ENCODE measurements at regions not wholly inside any gene's neighbourhood (a gene's known extent, or its start where the extent isn't known, plus 50 kb on each side); places are given as distances from the start of the nearest gene placed in this dataset.

GRCh38 chr6:78188891-78189290 is 536.1 kb downstream of the MEI4 start:
- ChIA-PET POLR2A (no interaction called here), CTCF (no interaction called here)
- intact Hi-C loops (cut with micrococcal nuclease; ENCODE audit: unreplicated experiment) (no loop called here), in situ Hi-C loops (cut with HindIII; ENCODE audit: low pct_unique_long_range_greater_than_20kb, low sequenced_read_pairs) (no loop called here)
- DNase-seq (ENCODE audit: low read depth, low spot score), result no peak
- no peak for ATAC-seq
- no peak overlapping the region for H3K27ac ChIP-seq (ENCODE audit: low read length)
- H3K27me3 ChIP-seq (ENCODE audit: control insufficient read depth, insufficient read depth, low read length), result no peaks in the 10 kb centered on the region
- no TSS peak for BruUV-seq (replicated peaks)
- no peaks in the 10 kb centered on the region for H3K9me3 ChIP-seq (ENCODE audit: control insufficient read depth, insufficient read depth, low read depth, low read length)
- H3K36me3 ChIP-seq (ENCODE audit: control insufficient read depth, insufficient read depth, low read length), result no peaks in the 10 kb centered on the region
- TF ChIP-seq POLR2AphosphoS5 (IDR thresholded peaks at IDR 0.05; ENCODE audit: low read depth, low read length) (no peak), TCF7L2 (IDR thresholded peaks at IDR 0.05; ENCODE audit: low read depth, low read length) (no peak), CTCF (IDR thresholded peaks at IDR 0.05) (no peak), SIN3A (IDR thresholded peaks at IDR 0.05; ENCODE audit: borderline replicate concordance, insufficient read depth, low read depth, low read length) (no peak), REST (IDR thresholded peaks at IDR 0.05; ENCODE audit: insufficient read depth in 1 of 2, low read depth in 2 of 2, low read length in 1 of 2) (no peak)
- no peaks in the 10 kb centered on the region for H3K4me1 ChIP-seq (ENCODE audit: control insufficient read depth, insufficient read depth, low read length)
- H3K4me3 ChIP-seq (ENCODE audit: low read depth in 2 of 2, low read length in 2 of 2), result no peak overlapping the region

- BruUV-seq (replicated peaks), result no TSS peak
- H3K9me3 ChIP-seq (ENCODE audit: control insufficient read depth, insufficient read depth, low read depth, low read length), result no peaks in the 10 kb centered on the region
- H3K4me1 ChIP-seq (ENCODE audit: control insufficient read depth, insufficient read depth, low read length), result no peaks in the 10 kb centered on the region
- POLR2A ChIA-PET, result no interaction called here
- intact Hi-C loops (cut with micrococcal nuclease; ENCODE audit: unreplicated experiment), result no loop called here
- H3K27me3 ChIP-seq (ENCODE audit: control insufficient read depth, insufficient read depth, low read length), result no peaks in the 10 kb centered on the region
- TF ChIP-seq POLR2AphosphoS5 (IDR thresholded peaks at IDR 0.05; ENCODE audit: low read depth, low read length) (no peak), SIN3A (IDR thresholded peaks at IDR 0.05; ENCODE audit: borderline replicate concordance, insufficient read depth, low read depth, low read length) (no peak), REST (IDR thresholded peaks at IDR 0.05; ENCODE audit: insufficient read depth in 1 of 2, low read depth in 2 of 2, low read length in 1 of 2) (no peak), CTCF (IDR thresholded peaks at IDR 0.05) (no peak), TCF7L2 (IDR thresholded peaks at IDR 0.05; ENCODE audit: low read depth, low read length) (no peak)
- CTCF ChIA-PET, result no interaction called here
- no peak for DNase-seq (ENCODE audit: low read depth, low spot score)
- no peak overlapping the region for H3K27ac ChIP-seq (ENCODE audit: low read length)
- no peak for ATAC-seq
- in situ Hi-C loops (cut with HindIII; ENCODE audit: low pct_unique_long_range_greater_than_20kb, low sequenced_read_pairs), result no loop called here
- no peaks in the 10 kb centered on the region for H3K36me3 ChIP-seq (ENCODE audit: control insufficient read depth, insufficient read depth, low read length)
- H3K4me3 ChIP-seq (ENCODE audit: low read depth in 2 of 2, low read length in 2 of 2), result no peak overlapping the region
These were observed 539.2 kb downstream of the MEI4 start for GRCh38 chr6:78192057-78192456.

Measured in Panc1 (cell line).